Memory B cell (primary cell): ENCODE measurements at regions not wholly inside any gene's neighbourhood (a gene's known extent, or its start where the extent isn't known, plus 50 kb on each side); places are given as distances from the start of the nearest gene placed in this dataset.

ENCODE experiments used
- ATAC-seq: fragments of 150-1000 bp; cut with Tn5 transposase; 2 replicates; pipeline ENCODE4 v1.10.0; 2021; ENCODE audit warnings: low read depth, mild to moderate bottlenecking, moderate library complexity
- DNase-seq, 2 donors: peaks; one replicate each; pipeline ENCODE4 v3.0.0; 2022; ENCODE audit warnings: low spot score in 2 of 2
- H3K27ac Mint-ChIP-seq: one replicate; pipeline ENCODE4 v1.8.0; 2022; ENCODE audit warnings: mild to moderate bottlenecking, moderate library complexity, mixed read lengths
- H3K27me3 Mint-ChIP-seq: one replicate; pipeline ENCODE4 v1.8.0; 2022; ENCODE audit warnings: mixed read lengths
- H3K36me3 Mint-ChIP-seq: one replicate; pipeline ENCODE4 v1.8.0; 2022; ENCODE audit warnings: mild to moderate bottlenecking, mixed read lengths
- H3K4me1 Mint-ChIP-seq: one replicate; pipeline ENCODE4 v1.8.0; 2022; ENCODE audit warnings: mixed read lengths
- H3K4me3 Mint-ChIP-seq: one replicate; pipeline ENCODE4 v1.8.0; 2022; ENCODE audit warnings: mild to moderate bottlenecking, moderate library complexity, mixed read lengths
- H3K9me3 Mint-ChIP-seq: one replicate; pipeline ENCODE4 v1.8.0; 2022; ENCODE audit warnings: mixed read lengths

DNA sequence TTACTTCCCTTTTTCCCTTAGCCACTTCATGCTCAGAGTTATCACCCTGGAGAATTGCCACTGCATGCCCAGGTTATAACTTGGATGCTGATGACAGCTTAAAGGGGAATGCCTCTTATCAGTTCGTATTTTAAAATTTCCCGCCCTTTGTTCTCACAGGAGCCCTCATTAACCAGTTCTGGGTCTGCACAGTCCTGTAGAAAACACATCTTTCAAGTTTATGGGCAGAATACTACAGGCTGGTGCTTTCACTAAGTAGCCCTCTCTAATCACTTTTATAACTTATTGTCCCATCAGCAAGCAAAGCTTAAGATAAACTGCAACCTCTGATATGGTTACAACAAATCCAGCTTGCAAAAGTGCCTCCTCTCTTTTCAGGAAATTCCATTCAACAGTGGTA lies 587.3 kb upstream of the UBE2E2 start:
- Mint-ChIP-seq H3K9me3 (peaks cover 2% of the 10 kb centered on the region), H3K36me3 (no peaks in the 10 kb centered on the region), H3K27ac (no peak overlapping the region), H3K4me1 (no peaks in the 10 kb centered on the region), H3K27me3 (no peaks in the 10 kb centered on the region), H3K4me3 (no peak overlapping the region)
- ATAC-seq (no peak), DNase-seq (no peak)

DNA sequence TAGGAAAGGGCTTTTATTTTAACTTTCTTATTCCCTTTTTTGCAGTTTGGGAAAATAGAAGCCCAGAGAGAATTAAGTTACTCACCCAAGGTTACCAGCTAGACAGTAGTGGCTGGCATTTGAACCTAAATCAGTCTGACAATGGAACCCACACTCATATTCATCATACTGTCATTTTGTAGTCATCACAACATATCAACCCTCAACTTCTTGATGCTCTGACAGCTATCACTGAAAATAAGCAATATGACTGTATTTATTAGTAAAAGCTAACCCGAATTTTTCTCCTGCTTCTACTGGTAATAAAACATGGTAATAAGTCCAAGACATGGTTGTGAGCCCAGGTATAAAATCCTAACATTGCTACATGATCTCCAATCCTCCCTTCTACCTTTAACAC lies 585.8 kb upstream of the UBE2E2 start:
- Mint-ChIP-seq H3K9me3 (peaks cover 2% of the 10 kb centered on the region), H3K27ac (no peak overlapping the region), H3K4me3 (no peak overlapping the region), H3K36me3 (no peaks in the 10 kb centered on the region), H3K27me3 (no peaks in the 10 kb centered on the region), H3K4me1 (no peaks in the 10 kb centered on the region)
- DNase-seq, result no peak
- no peak for ATAC-seq

DNA sequence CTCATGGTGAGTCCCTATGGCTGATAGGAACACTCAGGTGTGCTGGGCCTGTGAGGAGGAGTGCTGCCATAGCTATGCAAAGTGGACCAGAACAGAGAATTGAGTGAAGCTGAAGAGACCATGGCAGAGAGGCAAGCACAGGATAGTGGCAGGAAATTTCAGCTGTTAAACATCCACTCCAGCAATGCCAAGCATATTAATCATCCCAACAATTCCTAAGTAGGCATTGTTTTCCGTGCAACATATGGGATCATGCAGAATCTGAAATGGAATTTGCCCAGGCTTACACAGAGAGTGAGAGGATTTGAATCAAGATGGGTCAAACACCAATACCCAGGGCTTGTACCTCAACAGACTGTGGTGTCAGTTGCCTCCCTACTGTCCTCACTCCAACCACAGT lies 582.6 kb upstream of the UBE2E2 start:
- H3K9me3 Mint-ChIP-seq, result peaks cover 6% of the 10 kb centered on the region
- ATAC-seq (no peak), DNase-seq (no peak)
- no peak overlapping the region for H3K4me3 Mint-ChIP-seq
- no peaks in the 10 kb centered on the region for H3K27me3 Mint-ChIP-seq
- H3K36me3 Mint-ChIP-seq, result no peaks in the 10 kb centered on the region
- H3K4me1 Mint-ChIP-seq, result no peaks in the 10 kb centered on the region
- no peak overlapping the region for H3K27ac Mint-ChIP-seq

DNA sequence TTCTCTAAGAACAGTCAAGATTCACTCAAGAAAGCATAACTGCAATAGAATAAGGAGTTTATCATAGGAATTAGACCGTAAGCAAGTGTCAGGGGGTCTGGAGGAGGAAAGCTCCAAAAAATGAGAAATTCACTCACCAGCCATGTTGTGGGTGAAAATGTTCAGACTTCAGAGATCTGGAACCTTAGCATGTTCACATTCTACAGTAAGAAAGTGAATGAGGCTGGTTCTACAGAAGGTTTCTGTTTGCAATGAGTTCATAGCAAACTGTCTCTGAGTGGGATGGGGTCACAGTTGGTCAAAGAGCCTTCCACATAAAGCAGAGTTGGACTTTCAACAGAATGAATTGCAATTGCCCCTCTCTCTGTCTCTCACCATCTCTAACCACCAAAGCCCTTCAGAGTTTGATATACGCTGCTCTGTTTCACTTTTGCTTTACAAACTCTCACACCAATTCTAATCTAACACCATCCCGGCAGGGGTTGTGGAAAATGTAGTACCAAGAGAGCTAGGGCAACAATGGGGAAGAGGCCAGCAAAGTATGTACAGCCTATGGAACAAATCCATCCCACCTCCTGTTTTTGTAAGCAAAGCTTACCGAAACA lies 581.8 kb upstream of the UBE2E2 start:
- no peaks in the 10 kb centered on the region for H3K36me3 Mint-ChIP-seq
- H3K4me3 Mint-ChIP-seq, result no peak overlapping the region
- H3K4me1 Mint-ChIP-seq, result no peaks in the 10 kb centered on the region
- DNase-seq, result no peak
- H3K27me3 Mint-ChIP-seq, result no peaks in the 10 kb centered on the region
- H3K9me3 Mint-ChIP-seq, result peaks cover 6% of the 10 kb centered on the region
- no peak for ATAC-seq
- no peak overlapping the region for H3K27ac Mint-ChIP-seq

DNA sequence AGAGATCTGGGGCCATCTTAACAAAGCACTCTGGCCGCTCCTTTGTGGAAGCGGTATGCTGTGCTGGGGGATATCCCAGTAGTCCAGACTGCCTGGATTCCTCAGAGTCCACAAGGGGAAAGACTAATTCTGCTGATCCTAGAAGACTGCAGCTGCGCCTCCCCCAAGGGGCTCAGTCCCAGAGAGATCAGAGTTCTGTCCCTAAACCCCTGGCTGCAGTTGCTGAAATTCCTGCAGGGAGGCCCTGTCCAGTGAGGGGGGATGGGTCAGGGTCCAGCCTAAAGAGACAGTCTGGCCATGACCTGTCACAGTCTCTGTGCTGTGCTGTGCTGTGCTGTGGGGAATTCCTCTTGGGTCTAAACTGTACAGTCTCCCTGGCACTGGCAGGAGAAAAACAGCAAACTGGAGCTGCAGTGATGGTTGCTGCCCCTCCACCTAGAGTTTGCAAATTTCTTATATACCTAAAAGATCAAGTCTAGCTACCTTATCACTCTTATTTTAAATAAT lies 575.1 kb upstream of the UBE2E2 start:
- H3K27me3 Mint-ChIP-seq, result no peaks in the 10 kb centered on the region
- DNase-seq, result no peak
- no peak overlapping the region for H3K27ac Mint-ChIP-seq

DNA sequence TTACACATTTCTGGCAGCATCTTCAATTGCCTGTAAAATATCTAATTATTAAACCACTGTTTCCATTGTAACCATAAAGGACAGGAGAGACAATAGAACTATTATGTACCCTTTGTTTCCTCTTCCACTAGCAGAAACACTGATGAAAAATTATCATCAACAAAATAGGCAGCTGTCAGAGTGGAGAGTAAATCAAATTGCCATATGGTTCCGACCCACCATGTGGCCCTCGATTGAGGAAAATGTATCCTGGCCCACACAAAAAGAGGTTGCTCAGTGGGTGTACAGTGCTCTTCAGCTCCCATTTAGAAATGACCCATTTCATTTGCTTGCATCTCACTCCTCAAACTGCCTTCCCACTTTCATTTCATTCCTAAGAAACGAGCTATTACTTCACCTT lies 570.6 kb upstream of the UBE2E2 start:
- no peaks in the 10 kb centered on the region for H3K27me3 Mint-ChIP-seq
- H3K9me3 Mint-ChIP-seq, result no peaks in the 10 kb centered on the region
- H3K36me3 Mint-ChIP-seq, result no peaks in the 10 kb centered on the region
- no peak for ATAC-seq
- no peak for DNase-seq
- H3K4me3 Mint-ChIP-seq, result no peak overlapping the region
- no peak overlapping the region for H3K27ac Mint-ChIP-seq
- H3K4me1 Mint-ChIP-seq, result no peaks in the 10 kb centered on the region

More for the DNA sequence above, 575.1 kb upstream of the UBE2E2 start:
- Mint-ChIP-seq H3K36me3 (no peaks in the 10 kb centered on the region), H3K4me1 (no peaks in the 10 kb centered on the region), H3K9me3 (peaks cover 1% of the 10 kb centered on the region), H3K4me3 (no peak overlapping the region)
- ATAC-seq, result no peak

DNA sequence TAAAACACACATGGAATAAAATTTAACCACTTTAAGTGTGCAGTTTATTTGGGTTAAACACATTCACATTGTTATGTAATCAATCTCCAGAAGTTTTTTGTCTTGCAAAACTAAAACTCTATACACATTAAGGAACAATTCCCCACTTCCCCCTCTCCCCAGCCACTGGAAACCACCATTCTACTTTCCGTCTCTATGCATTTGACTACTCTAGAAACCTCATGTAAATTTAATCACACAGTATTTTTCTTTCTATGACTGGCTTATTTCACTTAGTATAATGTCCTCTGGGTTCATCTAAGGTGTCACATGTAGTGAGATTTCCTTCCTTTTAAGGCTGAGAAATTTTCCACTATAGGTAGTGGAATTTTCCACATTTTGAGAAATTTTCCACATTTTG lies 568.7 kb upstream of the UBE2E2 start:
- H3K27me3 Mint-ChIP-seq, result no peaks in the 10 kb centered on the region
- no peak for ATAC-seq
- H3K4me3 Mint-ChIP-seq, result no peak overlapping the region

DNA sequence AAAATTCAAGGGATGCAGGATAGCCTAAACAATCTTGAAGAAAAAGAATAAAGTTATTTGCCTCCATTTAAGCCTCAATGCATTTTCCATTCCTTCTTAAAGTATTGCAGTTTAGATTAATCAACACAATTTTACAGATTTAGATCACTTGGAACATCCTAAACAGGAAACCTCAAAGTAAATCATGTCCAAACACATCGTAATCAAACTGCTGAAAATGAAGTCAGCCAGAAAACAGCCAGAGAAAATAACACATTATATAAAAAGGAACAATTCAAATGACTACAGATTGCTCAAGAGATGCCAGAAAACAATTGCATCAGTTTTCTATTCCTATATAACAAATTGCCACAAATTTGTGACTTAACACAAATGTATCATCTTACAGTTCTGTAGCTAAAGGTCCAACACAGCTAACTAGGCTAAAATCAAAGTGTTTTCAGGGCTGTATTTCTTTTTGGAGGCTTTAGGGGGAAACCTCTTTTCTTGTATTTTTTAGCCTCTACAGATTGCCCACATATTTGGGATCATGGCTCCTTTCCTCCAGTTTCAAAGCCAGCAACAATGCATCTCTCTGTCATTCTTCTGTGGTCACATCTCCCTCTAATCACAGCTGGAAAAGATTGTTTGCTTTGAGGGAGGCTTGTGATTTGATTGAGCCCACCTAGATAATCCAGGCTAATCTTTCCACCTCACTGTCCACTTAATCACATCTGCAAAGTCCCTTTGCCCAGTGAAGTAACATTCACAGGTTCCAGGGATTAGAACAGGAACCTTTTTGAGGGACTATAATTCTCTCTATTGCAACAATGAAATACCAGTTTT lies 543.3 kb upstream of the UBE2E2 start:
- no peak for ATAC-seq
- Mint-ChIP-seq H3K36me3 (no peaks in the 10 kb centered on the region), H3K4me1 (no peaks in the 10 kb centered on the region), H3K27ac (no peak overlapping the region), H3K27me3 (peaks cover 2% of the 10 kb centered on the region), H3K9me3 (no peaks in the 10 kb centered on the region), H3K4me3 (no peak overlapping the region)
- DNase-seq, result no peak

More for the DNA sequence above, 568.7 kb upstream of the UBE2E2 start:
- no peak overlapping the region for H3K27ac Mint-ChIP-seq
- no peak for DNase-seq
- no peaks in the 10 kb centered on the region for H3K9me3 Mint-ChIP-seq
- no peaks in the 10 kb centered on the region for H3K4me1 Mint-ChIP-seq
- no peaks in the 10 kb centered on the region for H3K36me3 Mint-ChIP-seq

DNA sequence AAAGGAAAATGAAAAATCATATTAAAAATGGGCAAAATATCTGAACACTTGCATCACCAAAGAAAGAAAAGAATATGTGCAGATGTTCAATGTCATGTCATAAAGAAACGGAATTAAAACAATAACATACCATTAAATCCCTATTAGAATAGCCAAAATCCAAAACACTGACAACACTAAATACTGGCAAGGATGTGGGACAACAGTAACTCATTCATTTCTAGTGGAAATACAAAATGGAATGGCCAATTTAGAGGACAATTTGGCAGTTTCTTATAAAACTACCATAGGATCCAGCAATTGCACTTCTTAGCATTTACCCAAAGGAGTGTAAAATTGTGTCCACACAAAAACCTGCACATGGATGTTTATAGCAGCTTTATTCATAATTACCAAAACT lies 542.5 kb upstream of the UBE2E2 start:
- Mint-ChIP-seq H3K27me3 (peaks cover 2% of the 10 kb centered on the region), H3K4me3 (no peak overlapping the region)
- DNase-seq, result no peak

DNA sequence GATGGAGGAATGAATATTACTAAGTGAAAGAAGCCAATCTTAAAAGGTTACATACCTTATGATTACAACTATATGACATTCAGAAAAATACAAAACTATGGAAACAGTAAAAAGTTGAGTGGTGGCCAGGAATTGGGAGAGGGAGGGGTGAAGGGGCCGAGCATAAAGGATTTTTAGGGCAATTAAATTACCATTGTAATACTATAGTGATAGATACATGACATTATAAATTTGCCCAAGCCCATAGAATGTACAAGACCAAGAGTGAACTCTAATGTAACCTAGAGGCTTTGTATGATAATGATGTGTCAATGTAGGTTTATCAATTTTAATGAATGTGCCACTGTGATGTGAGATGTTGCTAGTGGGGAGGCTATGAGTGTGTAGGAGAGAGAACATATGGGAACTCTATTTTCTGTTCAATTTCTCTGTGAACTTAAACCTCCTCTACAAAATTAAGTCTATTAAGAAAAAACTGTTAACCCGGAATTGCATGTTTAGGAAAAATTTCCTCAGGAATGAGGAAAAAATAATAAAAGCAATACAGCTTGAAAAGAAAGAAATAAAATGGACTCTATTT lies 541.9 kb upstream of the UBE2E2 start:
- H3K27me3 Mint-ChIP-seq, result peaks cover 2% of the 10 kb centered on the region
- H3K36me3 Mint-ChIP-seq, result no peaks in the 10 kb centered on the region
- no peak overlapping the region for H3K4me3 Mint-ChIP-seq
- H3K9me3 Mint-ChIP-seq, result no peaks in the 10 kb centered on the region
- DNase-seq, result no peak
- H3K27ac Mint-ChIP-seq, result no peak overlapping the region
- ATAC-seq, result no peak
- no peaks in the 10 kb centered on the region for H3K4me1 Mint-ChIP-seq

More for the DNA sequence above, 542.5 kb upstream of the UBE2E2 start:
- no peaks in the 10 kb centered on the region for H3K9me3 Mint-ChIP-seq
- H3K27ac Mint-ChIP-seq, result no peak overlapping the region
- H3K4me1 Mint-ChIP-seq, result no peaks in the 10 kb centered on the region
- no peaks in the 10 kb centered on the region for H3K36me3 Mint-ChIP-seq
- ATAC-seq, result no peak

DNA sequence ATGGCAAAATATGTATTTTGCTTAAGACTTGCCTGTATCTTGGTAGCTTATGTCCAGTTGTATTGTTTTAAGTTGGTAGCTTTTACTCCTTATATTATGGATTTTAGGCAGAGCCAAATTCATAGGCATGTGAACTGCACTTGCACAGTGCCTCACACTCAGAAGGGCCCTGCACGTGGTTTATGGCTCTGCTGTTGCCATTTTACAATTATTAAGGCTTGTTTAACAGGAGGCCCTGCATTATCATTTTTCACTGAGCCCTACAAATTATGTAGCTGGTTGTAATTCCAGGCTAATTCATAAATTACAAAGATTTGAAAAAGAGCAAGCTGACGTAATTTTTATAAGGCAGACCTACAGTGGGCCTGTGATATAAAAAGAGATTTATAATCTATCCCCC lies 537.6 kb upstream of the UBE2E2 start:
- Mint-ChIP-seq H3K27me3 (no peaks in the 10 kb centered on the region), H3K27ac (no peak overlapping the region), H3K4me3 (no peak overlapping the region), H3K36me3 (no peaks in the 10 kb centered on the region), H3K9me3 (no peaks in the 10 kb centered on the region), H3K4me1 (no peaks in the 10 kb centered on the region)
- no peak for DNase-seq
- no peak for ATAC-seq

DNA sequence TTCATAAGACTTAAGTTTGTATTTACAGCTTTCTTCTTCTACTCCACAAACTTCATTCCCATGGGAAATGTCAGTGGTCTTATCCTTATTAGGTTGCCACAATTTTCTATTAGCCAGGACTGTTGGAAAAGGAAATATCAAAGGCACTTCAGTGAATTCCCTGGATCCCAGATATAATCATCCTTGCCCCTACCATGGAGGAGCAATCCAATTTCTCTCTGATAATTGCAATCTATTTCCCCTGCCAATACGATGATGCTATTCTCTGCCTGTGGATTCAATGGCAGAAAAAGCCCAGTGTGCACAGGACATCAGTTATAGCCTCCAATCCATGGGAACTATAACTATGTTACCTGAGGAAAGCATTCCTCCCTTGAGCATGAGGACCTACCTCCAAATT lies 536.4 kb upstream of the UBE2E2 start:
- no peak for DNase-seq
- H3K27me3 Mint-ChIP-seq, result no peaks in the 10 kb centered on the region
- H3K9me3 Mint-ChIP-seq, result no peaks in the 10 kb centered on the region
- no peak for ATAC-seq
- no peaks in the 10 kb centered on the region for H3K4me1 Mint-ChIP-seq
- H3K27ac Mint-ChIP-seq, result no peak overlapping the region
- no peak overlapping the region for H3K4me3 Mint-ChIP-seq
- no peaks in the 10 kb centered on the region for H3K36me3 Mint-ChIP-seq

DNA sequence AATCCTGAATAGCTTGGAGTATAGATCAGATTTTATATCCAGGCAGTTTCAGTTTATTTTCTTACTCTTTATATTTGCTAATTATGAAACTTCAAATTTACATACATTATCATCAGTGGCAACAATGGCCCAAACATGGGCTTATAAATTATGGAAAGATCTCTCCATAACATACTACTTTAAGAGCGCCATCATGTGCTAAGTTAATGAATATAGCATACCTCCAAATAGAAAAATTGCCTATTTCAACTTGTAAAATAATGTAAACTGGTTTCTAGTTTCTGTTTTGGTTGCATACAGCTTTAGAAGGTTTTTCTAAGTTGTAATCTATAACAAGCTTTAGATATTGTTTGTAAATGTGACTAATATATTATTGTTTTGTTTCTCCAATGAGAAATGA lies 531.3 kb upstream of the UBE2E2 start:
- Mint-ChIP-seq H3K36me3 (no peaks in the 10 kb centered on the region), H3K4me1 (no peaks in the 10 kb centered on the region), H3K27me3 (no peaks in the 10 kb centered on the region), H3K9me3 (peaks cover 1% of the 10 kb centered on the region), H3K4me3 (no peak overlapping the region), H3K27ac (no peak overlapping the region)
- ATAC-seq (no peak), DNase-seq (no peak)

DNA sequence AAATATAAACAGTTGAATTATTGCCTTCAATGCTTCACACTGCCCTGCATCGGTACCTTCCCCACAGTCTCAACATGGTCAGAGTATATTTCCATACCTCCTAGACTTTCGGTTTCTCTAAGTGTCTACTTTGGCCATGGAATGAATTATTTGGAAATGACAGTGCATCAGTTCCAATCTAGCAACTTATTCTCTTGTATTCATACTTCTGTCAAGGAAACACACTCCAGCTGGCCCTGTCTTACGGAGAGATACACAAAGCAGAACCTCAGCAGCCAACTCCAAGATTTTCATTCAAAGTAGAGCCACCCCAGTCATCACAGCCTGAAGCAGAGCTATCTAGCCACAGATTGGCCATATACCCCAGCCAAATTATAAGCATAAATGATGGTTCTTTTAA lies 518.4 kb upstream of the UBE2E2 start:
- no peak for ATAC-seq
- no peak overlapping the region for H3K27ac Mint-ChIP-seq
- H3K4me1 Mint-ChIP-seq, result no peaks in the 10 kb centered on the region
- H3K27me3 Mint-ChIP-seq, result peaks cover 6% of the 10 kb centered on the region
- DNase-seq, result no peak
- no peak overlapping the region for H3K4me3 Mint-ChIP-seq
- no peaks in the 10 kb centered on the region for H3K36me3 Mint-ChIP-seq
- H3K9me3 Mint-ChIP-seq, result peaks cover 6% of the 10 kb centered on the region
